WTC11 (cell line): ENCODE measurements at regions not wholly inside any gene's neighbourhood (a gene's known extent, or its start where the extent isn't known, plus 50 kb on each side); places are given as distances from the start of the nearest gene placed in this dataset.

Experiments used
- ATAC-seq: fragments of 200-7000 bp; cut with Tn5 transposase; 2 replicates; pipeline ENCODE4 v1.10.0; 2021; ENCODE audit warnings: mild to moderate bottlenecking, moderate library complexity
- CTCF ChIA-PET: fragments of 300-600 bp; sonication (Branson Sonifier 250); formaldehyde crosslinking; loops from one replicate; lab custom pipeline; 2021; ENCODE audit warnings: antibody characterized with exemption; lab: Charles Lee
- POLR2A ChIA-PET: fragments of 350-600 bp; sonication (Branson Sonifier 250); formaldehyde crosslinking; loops from one replicate; lab custom pipeline; 2021; ENCODE audit warnings: antibody characterized with exemption; lab: Charles Lee
- DNase-seq: peaks from one replicate; pipeline ENCODE4 v3.0.0; 2021; ENCODE audit warnings: low spot score
- H3K27ac Mint-ChIP-seq: 2 replicates; pipeline ENCODE4 v1.8.0; 2021; ENCODE audit warnings: mixed read lengths
- H3K27me3 Mint-ChIP-seq: 2 replicates; pipeline ENCODE4 v1.8.0; 2021; ENCODE audit warnings: low read depth, mild to moderate bottlenecking, moderate library complexity, mixed read lengths
- H3K36me3 Mint-ChIP-seq: 2 replicates; pipeline ENCODE4 v1.8.0; 2021; ENCODE audit warnings: mixed read lengths
- H3K4me1 Mint-ChIP-seq: 2 replicates; pipeline ENCODE4 v1.8.0; 2022; ENCODE audit warnings: mixed read lengths
- H3K4me3 Mint-ChIP-seq: 2 replicates; pipeline ENCODE4 v1.8.0; 2021; ENCODE audit warnings: mild to moderate bottlenecking, moderate library complexity, mixed read lengths
- H3K9me3 Mint-ChIP-seq: 2 replicates; pipeline ENCODE4 v1.8.0; 2021; ENCODE audit warnings: mixed read lengths
- EMX1 ChIP-seq: fragments of 250-450 bp; sonication (Bioruptor Pico); IDR thresholded peaks from 2 replicates; pipeline ENCODE4 v1.8.0; 2021; ENCODE audit warnings: mild to moderate bottlenecking
- ESRRA ChIP-seq: sonication (generic); formaldehyde crosslinking; IDR thresholded peaks from 2 replicates; pipeline ENCODE4 v1.8.1; 2022; ENCODE audit warnings: mild to moderate bottlenecking, missing genetic modification reagents, borderline replicate concordance
- KAT7 ChIP-seq: sonication (generic); formaldehyde crosslinking; IDR thresholded peaks from 2 replicates; pipeline ENCODE4 v1.8.1; 2023; ENCODE audit warnings: missing genetic modification reagents, mild to moderate bottlenecking, borderline replicate concordance
- NFE2L1 ChIP-seq: sonication (generic); formaldehyde crosslinking; IDR thresholded peaks from 2 replicates; pipeline ENCODE4 v1.8.1; 2023; ENCODE audit warnings: missing genetic modification reagents
- NR1H2 ChIP-seq: sonication (generic); formaldehyde crosslinking; IDR thresholded peaks from 2 replicates; pipeline ENCODE4 v1.9.0; 2021; ENCODE audit warnings: mild to moderate bottlenecking, moderate library complexity, missing genetic modification reagents
- NR2C2 ChIP-seq: sonication (generic); formaldehyde crosslinking; IDR thresholded peaks from 2 replicates; pipeline ENCODE4 v1.8.0; 2022; ENCODE audit warnings: mild to moderate bottlenecking, missing genetic modification reagents
- SOX15 ChIP-seq: fragments of 250-450 bp; sonication (Bioruptor Pico); IDR thresholded peaks from 2 replicates; pipeline ENCODE4 v1.9.0; 2021; ENCODE audit warnings: mild to moderate bottlenecking
- ZNF671 ChIP-seq: fragments of 250-450 bp; sonication (Bioruptor Pico); IDR thresholded peaks from 2 replicates; pipeline ENCODE4 v1.8.0; 2021; ENCODE audit warnings: mild to moderate bottlenecking
- TF ChIP-seq, protein P1 (sequence below): sonication (generic); formaldehyde crosslinking; IDR thresholded peaks from 2 replicates; pipeline ENCODE4 v1.8.0; 2023; ENCODE audit warnings: mild to moderate bottlenecking, missing genetic modification reagents
- TF ChIP-seq, protein P2 (sequence below): sonication (generic); formaldehyde crosslinking; IDR thresholded peaks from 2 replicates; pipeline ENCODE4 v1.8.1; 2023; ENCODE audit warnings: mild to moderate bottlenecking, missing genetic modification reagents, borderline replicate concordance
- TF ChIP-seq, protein P3 (sequence below): fragments of 250-450 bp; sonication (Bioruptor Pico); IDR thresholded peaks from 2 replicates; pipeline ENCODE4 v1.9.0; 2021; ENCODE audit warnings: mild to moderate bottlenecking, borderline replicate concordance
- TF ChIP-seq, protein P4 (sequence below): sonication (generic); formaldehyde crosslinking; IDR thresholded peaks from 2 replicates; pipeline ENCODE4 v1.8.1; 2022; ENCODE audit warnings: low read depth, mild to moderate bottlenecking, moderate library complexity, missing genetic modification reagents, borderline replicate concordance
- TF ChIP-seq, protein P5 (sequence below): fragments of 200-600 bp; IDR thresholded peaks from 2 replicates; pipeline ENCODE4 v1.8.0; 2022; ENCODE audit warnings: antibody characterized with exemption
- TF ChIP-seq, protein P6 (sequence below): sonication (generic); formaldehyde crosslinking; conservative IDR thresholded peaks from 2 replicates; pipeline ENCODE4 v1.8.1; 2023; ENCODE audit warnings: mild to moderate bottlenecking, low read depth, missing genetic modification reagents, moderate library complexity

DNA sequence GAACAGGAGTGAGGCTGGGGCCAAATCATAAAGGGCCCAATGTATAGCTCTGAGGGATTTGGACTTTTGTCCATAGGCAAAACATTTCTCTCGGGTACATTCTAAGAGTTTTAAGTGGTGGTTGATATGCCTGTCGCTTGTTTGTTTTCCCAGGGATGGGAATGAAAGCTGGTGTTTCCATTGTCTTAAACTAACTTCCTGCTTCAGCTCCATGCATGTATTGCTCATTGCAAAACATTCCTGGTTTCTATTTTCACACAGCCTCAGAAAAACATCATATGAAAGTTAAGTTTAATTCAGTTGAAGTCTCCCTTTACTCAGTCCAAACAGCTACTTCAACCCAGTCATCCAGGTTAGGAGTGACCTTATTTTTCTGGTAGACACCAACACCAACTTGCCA, 235.0 kb downstream of the ACTL7B start (continued):
- TF ChIP-seq, protein P1, sequence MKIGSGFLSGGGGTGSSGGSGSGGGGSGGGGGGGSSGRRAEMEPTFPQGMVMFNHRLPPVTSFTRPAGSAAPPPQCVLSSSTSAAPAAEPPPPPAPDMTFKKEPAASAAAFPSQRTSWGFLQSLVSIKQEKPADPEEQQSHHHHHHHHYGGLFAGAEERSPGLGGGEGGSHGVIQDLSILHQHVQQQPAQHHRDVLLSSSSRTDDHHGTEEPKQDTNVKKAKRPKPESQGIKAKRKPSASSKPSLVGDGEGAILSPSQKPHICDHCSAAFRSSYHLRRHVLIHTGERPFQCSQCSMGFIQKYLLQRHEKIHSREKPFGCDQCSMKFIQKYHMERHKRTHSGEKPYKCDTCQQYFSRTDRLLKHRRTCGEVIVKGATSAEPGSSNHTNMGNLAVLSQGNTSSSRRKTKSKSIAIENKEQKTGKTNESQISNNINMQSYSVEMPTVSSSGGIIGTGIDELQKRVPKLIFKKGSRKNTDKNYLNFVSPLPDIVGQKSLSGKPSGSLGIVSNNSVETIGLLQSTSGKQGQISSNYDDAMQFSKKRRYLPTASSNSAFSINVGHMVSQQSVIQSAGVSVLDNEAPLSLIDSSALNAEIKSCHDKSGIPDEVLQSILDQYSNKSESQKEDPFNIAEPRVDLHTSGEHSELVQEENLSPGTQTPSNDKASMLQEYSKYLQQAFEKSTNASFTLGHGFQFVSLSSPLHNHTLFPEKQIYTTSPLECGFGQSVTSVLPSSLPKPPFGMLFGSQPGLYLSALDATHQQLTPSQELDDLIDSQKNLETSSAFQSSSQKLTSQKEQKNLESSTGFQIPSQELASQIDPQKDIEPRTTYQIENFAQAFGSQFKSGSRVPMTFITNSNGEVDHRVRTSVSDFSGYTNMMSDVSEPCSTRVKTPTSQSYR (CRISPR knock-in tag) = no peak
- TF ChIP-seq NFE2L1 (CRISPR knock-in tag) = no peak
- no peak for TF ChIP-seq KAT7 (CRISPR knock-in tag)

DNA sequence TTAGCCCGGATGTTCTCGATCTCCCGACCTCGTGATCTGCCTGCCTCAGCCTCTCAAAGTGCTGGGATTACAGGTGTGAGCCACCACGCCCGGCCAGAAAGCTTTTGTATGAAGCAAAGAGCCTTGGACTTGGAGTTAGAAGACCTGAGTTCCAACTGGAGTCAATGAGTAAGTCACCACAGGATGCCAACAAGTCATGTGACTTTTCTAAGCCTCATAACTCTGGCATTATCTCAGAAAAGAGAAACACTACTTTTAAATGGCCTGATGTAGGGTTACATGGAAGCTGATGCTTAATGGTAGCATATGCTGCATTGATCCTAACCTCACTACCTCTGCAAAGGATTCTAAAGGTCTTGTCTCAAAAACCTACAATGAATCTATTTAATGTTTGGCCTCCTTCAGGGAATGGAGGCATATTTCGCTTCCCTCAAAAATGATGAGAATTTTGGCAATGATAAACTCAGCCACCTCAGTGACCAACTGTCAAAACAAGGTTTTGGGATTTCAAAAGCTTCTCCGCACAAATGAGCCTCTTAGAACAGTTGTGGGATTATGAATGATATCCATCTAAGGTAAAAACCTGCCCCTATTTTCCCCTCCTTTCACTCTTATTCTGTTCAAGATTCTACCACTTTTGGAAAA, 236.8 kb downstream of the ACTL7B start:
- peaks cover 5% of the 10 kb centered on the region for H3K9me3 Mint-ChIP-seq
- TF ChIP-seq SOX15 (CRISPR knock-in tag) = no peak
- TF ChIP-seq, protein P2, sequence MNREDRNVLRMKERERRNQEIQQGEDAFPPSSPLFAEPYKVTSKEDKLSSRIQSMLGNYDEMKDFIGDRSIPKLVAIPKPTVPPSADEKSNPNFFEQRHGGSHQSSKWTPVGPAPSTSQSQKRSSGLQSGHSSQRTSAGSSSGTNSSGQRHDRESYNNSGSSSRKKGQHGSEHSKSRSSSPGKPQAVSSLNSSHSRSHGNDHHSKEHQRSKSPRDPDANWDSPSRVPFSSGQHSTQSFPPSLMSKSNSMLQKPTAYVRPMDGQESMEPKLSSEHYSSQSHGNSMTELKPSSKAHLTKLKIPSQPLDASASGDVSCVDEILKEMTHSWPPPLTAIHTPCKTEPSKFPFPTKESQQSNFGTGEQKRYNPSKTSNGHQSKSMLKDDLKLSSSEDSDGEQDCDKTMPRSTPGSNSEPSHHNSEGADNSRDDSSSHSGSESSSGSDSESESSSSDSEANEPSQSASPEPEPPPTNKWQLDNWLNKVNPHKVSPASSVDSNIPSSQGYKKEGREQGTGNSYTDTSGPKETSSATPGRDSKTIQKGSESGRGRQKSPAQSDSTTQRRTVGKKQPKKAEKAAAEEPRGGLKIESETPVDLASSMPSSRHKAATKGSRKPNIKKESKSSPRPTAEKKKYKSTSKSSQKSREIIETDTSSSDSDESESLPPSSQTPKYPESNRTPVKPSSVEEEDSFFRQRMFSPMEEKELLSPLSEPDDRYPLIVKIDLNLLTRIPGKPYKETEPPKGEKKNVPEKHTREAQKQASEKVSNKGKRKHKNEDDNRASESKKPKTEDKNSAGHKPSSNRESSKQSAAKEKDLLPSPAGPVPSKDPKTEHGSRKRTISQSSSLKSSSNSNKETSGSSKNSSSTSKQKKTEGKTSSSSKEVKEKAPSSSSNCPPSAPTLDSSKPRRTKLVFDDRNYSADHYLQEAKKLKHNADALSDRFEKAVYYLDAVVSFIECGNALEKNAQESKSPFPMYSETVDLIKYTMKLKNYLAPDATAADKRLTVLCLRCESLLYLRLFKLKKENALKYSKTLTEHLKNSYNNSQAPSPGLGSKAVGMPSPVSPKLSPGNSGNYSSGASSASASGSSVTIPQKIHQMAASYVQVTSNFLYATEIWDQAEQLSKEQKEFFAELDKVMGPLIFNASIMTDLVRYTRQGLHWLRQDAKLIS = no peak
- TF ChIP-seq ESRRA = no peak
- TF ChIP-seq NR2C2 (CRISPR knock-in tag) = no peak
- TF ChIP-seq, protein P3, sequence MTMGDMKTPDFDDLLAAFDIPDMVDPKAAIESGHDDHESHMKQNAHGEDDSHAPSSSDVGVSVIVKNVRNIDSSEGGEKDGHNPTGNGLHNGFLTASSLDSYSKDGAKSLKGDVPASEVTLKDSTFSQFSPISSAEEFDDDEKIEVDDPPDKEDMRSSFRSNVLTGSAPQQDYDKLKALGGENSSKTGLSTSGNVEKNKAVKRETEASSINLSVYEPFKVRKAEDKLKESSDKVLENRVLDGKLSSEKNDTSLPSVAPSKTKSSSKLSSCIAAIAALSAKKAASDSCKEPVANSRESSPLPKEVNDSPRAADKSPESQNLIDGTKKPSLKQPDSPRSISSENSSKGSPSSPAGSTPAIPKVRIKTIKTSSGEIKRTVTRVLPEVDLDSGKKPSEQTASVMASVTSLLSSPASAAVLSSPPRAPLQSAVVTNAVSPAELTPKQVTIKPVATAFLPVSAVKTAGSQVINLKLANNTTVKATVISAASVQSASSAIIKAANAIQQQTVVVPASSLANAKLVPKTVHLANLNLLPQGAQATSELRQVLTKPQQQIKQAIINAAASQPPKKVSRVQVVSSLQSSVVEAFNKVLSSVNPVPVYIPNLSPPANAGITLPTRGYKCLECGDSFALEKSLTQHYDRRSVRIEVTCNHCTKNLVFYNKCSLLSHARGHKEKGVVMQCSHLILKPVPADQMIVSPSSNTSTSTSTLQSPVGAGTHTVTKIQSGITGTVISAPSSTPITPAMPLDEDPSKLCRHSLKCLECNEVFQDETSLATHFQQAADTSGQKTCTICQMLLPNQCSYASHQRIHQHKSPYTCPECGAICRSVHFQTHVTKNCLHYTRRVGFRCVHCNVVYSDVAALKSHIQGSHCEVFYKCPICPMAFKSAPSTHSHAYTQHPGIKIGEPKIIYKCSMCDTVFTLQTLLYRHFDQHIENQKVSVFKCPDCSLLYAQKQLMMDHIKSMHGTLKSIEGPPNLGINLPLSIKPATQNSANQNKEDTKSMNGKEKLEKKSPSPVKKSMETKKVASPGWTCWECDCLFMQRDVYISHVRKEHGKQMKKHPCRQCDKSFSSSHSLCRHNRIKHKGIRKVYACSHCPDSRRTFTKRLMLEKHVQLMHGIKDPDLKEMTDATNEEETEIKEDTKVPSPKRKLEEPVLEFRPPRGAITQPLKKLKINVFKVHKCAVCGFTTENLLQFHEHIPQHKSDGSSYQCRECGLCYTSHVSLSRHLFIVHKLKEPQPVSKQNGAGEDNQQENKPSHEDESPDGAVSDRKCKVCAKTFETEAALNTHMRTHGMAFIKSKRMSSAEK (CRISPR knock-in tag) = no peak
- TF ChIP-seq, protein P4, sequence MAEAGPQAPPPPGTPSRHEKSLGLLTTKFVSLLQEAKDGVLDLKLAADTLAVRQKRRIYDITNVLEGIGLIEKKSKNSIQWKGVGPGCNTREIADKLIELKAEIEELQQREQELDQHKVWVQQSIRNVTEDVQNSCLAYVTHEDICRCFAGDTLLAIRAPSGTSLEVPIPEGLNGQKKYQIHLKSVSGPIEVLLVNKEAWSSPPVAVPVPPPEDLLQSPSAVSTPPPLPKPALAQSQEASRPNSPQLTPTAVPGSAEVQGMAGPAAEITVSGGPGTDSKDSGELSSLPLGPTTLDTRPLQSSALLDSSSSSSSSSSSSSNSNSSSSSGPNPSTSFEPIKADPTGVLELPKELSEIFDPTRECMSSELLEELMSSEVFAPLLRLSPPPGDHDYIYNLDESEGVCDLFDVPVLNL (CRISPR knock-in tag) = no peak
- no peak for TF ChIP-seq NR1H2 (CRISPR knock-in tag)
- TF ChIP-seq, protein P5, sequence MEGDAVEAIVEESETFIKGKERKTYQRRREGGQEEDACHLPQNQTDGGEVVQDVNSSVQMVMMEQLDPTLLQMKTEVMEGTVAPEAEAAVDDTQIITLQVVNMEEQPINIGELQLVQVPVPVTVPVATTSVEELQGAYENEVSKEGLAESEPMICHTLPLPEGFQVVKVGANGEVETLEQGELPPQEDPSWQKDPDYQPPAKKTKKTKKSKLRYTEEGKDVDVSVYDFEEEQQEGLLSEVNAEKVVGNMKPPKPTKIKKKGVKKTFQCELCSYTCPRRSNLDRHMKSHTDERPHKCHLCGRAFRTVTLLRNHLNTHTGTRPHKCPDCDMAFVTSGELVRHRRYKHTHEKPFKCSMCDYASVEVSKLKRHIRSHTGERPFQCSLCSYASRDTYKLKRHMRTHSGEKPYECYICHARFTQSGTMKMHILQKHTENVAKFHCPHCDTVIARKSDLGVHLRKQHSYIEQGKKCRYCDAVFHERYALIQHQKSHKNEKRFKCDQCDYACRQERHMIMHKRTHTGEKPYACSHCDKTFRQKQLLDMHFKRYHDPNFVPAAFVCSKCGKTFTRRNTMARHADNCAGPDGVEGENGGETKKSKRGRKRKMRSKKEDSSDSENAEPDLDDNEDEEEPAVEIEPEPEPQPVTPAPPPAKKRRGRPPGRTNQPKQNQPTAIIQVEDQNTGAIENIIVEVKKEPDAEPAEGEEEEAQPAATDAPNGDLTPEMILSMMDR = no peak
- no peak for TF ChIP-seq EMX1 (CRISPR knock-in tag)
- TF ChIP-seq, protein P6, sequence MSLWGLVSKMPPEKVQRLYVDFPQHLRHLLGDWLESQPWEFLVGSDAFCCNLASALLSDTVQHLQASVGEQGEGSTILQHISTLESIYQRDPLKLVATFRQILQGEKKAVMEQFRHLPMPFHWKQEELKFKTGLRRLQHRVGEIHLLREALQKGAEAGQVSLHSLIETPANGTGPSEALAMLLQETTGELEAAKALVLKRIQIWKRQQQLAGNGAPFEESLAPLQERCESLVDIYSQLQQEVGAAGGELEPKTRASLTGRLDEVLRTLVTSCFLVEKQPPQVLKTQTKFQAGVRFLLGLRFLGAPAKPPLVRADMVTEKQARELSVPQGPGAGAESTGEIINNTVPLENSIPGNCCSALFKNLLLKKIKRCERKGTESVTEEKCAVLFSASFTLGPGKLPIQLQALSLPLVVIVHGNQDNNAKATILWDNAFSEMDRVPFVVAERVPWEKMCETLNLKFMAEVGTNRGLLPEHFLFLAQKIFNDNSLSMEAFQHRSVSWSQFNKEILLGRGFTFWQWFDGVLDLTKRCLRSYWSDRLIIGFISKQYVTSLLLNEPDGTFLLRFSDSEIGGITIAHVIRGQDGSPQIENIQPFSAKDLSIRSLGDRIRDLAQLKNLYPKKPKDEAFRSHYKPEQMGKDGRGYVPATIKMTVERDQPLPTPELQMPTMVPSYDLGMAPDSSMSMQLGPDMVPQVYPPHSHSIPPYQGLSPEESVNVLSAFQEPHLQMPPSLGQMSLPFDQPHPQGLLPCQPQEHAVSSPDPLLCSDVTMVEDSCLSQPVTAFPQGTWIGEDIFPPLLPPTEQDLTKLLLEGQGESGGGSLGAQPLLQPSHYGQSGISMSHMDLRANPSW (CRISPR knock-in tag) = no peak
- TF ChIP-seq ZNF671 (CRISPR knock-in tag) = no peak
- no peak overlapping the region for H3K27ac Mint-ChIP-seq
- no peaks in the 10 kb centered on the region for H3K36me3 Mint-ChIP-seq
- no peak overlapping the region for H3K4me3 Mint-ChIP-seq
- ATAC-seq (no peak), DNase-seq (no peak)
- ChIA-PET POLR2A (no interaction called here), CTCF (no interaction called here)
- no peaks in the 10 kb centered on the region for H3K4me1 Mint-ChIP-seq
- H3K27me3 Mint-ChIP-seq = no peaks in the 10 kb centered on the region
